ENCODE measurements at regions not wholly inside any gene's neighbourhood (a gene's known extent, or its start where the extent isn't known, plus 50 kb on each side); places are given as distances from the start of the nearest gene placed in this dataset.
A peak's percentile ranks its signal among the peaks of the same experiment; 100 is the strongest.
"Not testable (repeated sequence)": the region's sequence is repeated elsewhere in the genome, so short reads cannot be mapped to it uniquely, and the experiment has no call there.

DNA sequence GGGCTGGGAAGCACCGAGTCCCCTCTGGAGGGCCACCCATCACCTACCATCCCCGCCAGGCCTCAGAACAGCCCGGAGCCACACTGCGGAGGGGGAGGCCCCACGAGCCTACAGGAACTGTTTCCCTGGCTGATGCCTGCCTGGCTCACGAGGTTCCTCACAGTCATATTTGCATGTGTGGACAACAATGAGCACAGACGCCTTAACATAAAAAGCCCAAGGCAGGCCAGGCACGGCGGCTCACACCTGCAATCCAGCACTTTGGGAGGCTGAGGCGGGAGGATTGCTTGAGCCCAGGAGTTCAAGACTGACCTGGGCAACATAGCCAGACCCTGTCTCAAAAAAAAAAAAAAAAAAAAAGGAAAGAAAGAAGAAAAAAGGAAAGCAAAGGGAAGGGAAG lies 125.9 kb downstream of the FAM53A start:
- DNase-seq, result no peak

DNA sequence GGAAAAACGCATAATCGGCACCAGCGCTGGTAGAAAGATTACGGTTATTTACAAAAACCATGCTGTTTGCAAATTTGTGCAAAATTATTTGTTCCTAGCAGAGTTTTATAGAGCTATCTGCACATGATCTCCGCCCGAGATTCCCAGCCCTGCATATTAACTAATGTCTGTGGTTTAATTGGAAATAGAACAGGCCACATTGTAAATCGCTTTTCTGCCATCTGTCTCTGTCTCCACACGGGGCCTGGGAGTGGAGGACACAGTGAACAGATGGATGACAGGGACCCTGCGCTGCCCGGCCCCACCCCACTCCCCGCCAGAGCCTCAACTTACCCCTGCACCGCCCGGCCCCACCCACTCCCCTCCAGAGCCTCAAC lies 126.9 kb downstream of the FAM53A start:
- no peak for DNase-seq

DNA sequence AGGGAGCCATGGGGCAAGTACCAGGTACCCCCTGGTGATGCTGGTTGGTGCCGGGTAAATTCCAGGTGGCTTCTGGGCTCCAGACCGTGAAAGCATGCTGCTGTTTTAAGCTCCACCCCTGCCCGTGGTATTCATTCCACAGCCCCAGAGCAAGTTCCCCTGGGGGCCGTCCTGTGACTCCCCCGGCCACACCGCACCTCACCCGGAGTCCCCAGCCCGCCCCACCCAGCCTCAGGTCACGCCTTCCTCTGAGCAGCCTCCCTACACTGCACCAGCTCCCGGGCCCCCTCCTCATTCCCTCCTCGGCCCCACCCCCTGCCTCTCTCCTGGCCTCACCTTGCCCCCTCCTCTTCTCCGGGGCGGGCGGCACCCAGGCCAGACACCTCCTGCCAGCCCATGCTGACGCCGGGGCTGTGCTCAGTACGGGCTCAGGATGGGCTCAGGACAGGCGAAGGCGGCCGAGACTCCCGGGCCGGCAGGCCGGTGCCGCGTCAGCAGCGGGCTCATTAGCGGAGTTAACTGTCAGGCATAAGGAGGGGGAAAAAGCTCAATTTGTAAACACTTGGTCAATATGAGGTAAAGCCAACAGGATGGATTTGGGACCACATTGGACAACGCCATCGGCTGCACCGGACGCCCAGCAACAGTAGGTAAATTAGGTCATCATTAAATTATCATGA lies 127.4 kb downstream of the FAM53A start:
- DNase-seq, result no peak

DNA sequence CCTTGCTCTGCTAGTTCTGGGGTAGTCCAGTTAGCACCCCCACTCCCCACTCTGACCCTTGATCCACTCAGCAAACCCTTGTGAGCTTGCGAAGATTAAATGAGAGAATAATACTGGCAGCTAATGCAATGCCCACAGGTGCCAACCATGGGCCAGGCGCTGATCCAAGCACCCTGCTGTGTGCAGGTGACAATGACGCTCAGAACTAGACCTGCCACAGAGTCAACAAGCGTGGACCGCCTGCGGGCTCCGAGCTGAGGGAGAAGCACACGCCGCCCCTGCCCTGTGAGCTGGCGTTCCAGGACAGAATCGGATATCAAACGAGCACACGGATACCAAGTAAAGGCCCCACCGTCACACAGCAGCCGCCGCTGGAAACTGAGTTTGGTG lies 129.2 kb downstream of the FAM53A start:
- DNase-seq, result no peak

DNA sequence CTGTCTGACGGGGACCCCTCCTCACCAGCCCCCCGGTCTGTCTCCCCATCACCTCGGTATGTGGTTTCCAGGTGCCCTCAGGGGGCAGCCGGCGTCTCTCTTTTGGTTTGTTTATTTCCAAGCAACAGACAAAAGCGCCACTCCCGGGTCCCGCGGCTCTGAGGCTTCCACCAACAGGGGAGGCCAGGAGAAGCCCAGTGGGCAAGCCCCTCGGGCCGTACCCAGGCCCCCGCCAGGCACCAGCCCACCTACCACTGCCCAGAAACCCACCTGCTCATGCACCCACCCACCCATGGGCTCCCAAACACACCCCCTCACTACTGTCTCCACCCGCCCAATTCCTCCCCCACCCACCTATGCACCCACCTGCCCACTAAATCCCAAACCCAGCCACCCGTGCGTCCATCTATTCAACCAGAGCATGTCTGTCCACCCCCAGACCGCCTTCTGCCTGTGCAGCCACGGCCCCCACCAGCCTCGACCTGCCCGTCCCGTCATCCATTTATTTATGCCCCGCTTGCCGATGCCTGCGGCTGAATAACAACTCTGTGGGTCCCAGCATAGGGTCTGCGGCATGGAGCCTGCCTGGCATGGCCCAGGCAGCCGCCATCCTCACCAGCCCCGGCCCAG lies 129.8 kb downstream of the FAM53A start:
- no peak for DNase-seq

DNA sequence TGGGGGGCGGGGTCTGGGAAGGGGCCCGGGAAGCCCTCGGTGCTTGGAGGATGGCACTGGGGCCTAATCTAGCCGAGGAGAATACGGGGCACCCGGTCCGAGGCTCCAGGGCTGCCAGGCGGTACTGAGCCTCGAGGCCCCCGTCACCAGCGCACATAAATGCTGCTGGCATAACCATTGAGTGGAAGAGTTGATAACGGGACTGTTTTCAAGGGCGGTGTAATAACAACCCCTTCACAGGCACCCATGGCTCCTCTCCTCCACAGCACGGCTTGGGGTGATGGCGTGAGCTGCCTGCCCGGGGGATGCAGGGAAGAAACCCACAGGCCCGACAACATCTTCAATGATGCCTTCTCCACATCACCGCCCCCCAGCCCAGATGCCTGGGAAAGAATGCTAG lies 130.7 kb downstream of the FAM53A start:
- DNase-seq, result no peak

DNA sequence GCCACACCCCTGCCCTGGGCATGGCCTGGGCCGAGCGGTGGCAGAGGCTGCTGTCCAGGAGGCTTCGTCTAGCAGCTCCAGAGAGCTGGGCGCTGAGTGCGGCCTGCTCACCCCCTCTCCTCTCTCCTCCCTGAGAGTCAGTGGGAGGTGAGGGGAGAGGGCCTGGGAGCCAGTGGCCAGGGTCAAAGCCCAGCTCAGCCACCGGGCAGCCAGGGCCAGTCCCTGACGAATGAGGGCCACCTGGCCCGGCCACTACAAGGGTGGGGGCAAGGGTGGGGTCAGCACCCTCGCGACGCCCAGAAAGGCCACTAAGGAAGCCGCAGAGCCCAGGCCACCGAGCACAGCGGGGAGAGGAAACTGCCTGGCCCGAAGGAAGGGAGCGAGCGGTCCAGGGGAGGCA lies 131.7 kb downstream of the FAM53A start:
- no peak for DNase-seq

DNA sequence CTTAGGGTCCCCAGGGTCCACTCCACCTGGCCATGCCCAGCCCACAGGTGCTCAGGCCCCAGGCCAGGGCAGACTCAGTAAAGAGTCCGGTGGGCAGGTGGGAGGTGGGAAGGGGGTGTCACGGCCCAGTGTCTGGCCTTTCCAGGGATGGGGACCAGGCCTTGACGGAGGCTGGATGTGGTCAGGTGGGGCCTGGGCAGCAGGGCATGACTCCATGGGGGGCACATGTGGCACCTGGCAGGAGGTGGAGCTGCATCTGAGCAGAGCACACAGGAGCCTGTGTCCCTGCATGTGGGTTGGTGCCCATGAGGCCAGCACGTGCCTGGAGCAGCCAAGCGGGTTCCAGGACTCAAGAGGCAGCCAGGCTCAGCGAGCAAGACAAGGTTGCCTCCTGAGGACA lies 132.9 kb downstream of the FAM53A start:
- no peak for DNase-seq

DNA sequence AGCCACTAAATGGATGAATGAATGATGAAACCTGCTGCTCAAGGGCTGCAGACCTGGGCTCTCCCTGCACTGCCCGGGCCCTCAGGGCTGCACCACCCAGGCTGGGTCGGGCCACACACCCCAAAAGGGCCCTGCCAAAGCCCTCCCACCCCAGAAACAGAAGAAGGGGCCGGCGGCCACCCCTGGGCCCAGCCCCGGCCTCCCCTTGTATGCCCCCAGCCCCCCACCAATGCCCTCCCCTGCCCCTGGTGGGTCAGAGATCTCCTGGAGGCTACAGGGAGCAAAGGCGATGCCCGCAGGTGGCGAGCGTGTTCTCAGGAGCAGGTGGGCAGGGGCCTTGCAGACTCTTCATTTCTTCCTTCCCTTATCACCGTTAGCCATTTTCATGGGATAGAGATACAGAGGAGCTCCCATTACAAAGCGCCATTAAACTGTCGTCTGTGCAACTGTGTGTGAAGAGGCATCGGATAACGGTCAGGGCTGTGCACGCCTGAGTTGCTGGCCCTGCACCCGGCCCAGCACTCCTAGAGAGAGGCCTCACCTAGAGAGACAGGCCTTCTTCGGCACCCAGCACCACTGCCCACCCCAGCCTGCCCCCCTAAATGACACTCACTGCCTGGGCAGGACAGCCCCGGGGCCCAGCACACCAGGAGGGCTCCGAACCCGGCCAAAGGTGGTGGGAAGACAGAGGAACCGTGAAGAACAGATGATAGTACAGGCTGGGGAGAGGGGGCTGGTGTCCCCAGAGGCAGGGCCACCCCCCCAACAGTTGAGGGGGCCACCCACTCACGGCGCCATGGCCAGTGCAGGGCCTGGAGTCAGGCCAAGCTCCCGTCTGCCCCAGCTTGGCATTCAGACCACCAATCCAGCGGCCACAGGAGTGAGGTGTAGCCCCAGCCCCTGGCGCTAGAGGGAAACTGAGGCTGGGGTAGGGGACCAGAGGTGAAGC lies 133.7 kb downstream of the FAM53A start:
- no peak for DNase-seq

DNA sequence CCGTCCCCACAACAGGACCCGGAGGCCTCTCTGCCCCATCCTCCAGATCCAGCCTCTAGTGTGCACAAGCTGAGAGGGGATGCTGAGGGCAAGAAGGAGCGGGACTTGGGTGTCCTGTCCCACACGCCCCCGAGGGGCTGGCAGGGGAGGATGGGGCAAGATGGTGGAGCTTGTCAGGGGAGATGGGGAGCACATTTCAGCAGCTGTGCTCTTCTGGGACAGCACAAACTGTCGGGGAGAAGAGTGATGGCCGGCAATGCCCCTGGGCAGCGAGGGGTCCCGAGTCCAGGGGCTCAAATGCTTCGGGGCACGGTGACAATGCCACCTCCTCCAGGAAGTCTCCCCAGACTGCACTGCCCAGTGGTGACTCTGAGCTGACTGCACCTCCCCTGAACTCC lies 134.5 kb downstream of the FAM53A start:
- DNase-seq, result no peak

DNA sequence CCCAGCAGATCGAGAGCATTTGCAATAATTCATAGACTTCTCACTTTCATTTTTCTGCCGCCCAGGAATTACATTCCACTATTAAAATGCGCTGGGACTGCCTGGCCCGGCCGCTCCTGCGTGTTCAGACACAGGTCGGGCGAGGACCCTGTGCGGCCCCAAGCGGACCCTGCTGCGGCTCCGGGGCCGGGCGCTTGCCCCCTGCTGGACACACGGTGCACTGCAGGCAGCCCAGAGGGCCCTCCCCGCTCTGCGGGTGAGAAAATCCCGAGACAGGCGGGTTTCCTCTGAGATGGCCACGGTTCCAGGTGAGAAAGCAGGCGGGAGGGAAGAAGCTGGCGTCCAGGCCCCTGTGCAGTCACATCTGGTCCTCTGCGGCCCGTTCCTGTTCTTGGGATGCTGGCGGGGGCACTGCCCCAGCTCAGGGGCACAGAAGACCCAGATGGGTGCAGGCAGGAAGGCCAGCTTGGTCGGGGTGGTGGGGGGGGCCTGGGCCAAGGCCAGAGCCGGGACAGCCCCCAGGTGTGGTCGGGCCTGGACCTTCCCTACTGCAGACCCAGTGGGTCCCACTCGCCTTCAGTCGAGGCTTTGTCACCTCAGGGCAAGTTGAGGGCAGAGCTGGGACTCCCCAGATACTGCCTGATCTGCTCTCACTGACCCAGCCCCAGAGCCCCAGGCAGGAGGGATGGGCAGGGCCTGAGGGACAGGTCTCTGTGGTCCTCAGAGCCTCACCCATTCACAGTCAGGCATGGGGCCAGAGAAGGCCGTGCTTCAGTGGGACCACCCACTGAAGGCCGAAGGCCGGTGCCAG lies 135.1 kb downstream of the FAM53A start:
- DNase-seq, result peak in 3 of 4 experiments; percentile 14 to 35 (median 21)

DNA sequence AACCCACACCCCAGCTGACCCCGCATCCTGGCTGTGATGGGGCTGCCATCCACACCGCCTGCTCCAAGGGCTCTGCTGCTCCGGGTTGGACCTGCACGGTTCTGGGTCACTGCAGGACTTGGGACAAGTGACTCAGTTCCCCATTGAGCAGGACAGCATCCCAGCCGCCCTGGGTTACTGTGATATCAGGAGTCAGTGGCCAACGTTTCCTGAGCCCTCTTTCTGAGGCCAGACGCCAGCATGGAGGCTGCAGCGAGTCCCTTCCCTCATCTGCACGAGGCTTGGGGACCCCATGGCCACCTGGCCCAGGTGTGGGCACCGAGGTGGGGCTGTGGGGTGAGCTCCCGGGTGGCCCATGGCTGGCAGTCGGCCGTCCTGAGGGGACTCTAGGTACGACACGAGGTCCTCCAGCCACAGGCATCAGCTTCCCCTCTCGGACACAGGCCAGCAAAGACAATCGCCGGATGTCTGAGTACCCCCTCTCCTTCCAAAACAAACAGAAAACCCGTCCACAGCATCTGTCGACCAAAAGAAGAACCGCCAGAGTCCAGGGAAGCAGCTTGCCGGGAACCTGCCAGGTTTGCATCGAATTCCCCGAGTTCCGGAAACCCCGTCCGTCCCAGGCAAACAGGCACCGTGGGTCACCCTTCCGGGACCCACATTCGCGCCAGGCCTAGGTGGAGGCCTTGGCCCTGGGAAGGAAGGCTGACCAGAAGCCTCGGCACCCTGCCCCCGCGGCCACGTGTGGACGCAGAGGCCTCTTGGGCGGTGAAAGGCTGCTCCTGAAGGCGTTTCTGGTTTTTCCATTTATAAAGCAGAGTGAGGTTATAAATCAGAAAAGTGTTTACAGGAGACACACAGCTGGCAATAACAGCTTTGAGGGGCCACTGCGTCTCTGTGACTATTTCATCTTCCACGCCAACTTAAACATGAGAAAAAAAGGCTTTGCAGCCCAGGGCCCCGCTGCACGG lies 136.0 kb downstream of the FAM53A start:
- no peak for DNase-seq

DNA sequence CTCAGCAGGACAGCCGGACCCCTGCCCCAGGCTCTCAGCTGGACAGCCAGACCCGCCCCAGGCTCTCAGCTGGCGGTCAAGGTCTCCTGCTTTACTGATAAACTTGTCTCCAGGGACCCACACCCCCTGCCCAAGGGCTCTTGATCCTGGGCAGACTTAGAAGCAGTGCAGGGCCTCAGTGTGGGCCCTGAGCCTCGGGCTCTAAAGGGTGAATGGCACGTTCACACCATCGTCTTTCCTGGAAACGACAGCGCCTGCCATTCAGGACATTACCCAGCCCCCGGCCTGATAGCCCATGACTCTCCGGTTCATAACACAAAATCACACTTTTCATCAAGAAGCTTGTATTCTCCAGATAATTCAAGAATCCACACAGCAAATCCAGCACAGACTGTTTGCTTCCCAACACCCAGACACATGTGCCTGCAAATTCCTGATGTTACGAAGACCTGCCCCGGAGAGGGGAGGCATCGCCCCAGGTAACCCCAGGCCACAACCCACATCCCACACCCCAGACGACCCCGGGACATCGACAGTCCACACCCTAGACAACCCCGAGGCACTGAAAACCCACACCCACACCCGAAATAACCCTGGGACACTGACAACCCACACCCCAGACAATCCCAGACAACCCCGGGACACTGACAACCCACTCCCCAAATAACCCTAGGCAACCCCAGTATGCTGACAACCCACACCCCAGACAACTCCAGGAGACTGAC lies 136.8 kb downstream of the FAM53A start:
- DNase-seq, result no peak

DNA sequence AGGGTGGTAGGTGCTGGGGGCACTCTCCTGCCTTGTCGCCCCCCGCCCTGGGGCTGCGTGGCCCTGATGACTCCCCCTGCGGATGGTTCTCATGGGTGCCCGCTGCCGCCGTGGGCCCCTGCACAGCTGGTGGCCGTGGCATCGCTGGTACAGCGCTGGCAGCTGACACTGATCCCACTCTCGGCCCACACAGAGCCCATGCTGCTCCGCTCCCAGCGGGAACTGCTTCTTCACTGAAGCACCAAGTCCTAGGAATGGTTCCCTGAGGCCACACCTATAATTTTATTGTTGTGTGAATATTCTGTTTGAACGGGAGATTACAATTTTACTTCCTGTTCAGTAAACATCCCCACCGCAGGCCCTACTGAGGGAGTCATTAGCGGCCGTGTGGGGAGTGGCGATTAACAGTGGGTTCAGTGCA lies 138.6 kb upstream of the NKX1-1 start:
- peak in 1 of 4 experiments; percentile 28 for DNase-seq

DNA sequence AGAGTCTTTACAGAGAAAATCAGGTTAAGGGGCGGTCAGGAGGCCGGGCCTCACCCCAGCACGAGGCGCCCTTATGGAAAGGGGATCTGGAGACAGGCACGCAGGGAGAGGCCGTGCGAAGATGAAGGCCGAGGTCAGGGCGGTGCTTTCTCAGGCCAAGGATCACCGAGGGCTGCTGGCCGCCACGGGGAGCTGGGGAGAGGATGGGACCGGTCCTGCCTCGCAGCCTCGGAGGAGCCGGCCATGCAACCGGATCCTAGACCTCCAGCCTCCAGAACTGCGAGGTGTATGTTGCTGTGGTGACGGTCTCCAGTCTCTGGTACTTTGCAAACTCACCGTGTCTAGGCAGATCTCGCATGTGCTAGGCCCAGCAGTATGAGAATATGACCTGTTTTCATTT lies 138.2 kb upstream of the NKX1-1 start:
- not testable (repeated sequence) for DNase-seq

DNA sequence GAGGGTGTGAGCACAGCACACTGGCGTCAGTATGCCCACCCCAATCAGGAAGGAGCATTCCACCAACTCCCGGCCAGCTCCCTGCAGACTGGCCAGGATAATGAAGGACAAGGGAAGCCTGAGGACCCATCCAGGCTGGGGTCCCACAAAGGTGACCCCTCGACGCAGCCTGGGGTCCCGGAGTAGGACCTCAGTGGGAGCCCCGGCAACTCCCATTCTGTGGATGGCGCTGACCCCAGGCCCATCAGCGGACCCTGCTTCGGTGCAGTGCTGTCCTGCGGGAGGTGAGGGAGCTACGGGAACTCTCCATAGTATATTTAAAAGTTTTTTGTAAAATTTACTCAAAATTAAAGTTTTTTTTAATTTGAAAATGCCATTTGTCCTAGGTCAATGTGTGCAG lies 137.7 kb upstream of the NKX1-1 start:
- DNase-seq, result no peak

DNA sequence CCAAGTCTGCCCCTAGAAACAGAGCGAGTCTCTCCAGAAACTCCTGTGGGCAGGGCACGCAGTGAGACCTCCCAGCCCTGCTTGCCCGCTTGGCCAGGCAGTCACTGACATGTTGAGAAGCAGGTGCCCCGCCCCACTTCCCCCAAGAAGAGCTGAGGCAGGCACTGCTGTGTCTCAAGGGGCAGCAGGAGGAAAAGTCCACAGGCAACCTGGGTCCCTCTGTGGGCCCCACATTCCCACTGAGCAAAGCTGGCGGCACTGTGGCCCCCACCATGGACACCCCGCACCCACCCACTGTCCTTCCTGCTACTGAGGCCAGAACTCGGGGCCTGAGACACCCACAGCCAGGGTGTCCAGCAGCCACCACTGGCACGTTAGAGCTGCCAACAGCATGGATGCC lies 137.3 kb upstream of the NKX1-1 start:
- DNase-seq, result no peak

DNA sequence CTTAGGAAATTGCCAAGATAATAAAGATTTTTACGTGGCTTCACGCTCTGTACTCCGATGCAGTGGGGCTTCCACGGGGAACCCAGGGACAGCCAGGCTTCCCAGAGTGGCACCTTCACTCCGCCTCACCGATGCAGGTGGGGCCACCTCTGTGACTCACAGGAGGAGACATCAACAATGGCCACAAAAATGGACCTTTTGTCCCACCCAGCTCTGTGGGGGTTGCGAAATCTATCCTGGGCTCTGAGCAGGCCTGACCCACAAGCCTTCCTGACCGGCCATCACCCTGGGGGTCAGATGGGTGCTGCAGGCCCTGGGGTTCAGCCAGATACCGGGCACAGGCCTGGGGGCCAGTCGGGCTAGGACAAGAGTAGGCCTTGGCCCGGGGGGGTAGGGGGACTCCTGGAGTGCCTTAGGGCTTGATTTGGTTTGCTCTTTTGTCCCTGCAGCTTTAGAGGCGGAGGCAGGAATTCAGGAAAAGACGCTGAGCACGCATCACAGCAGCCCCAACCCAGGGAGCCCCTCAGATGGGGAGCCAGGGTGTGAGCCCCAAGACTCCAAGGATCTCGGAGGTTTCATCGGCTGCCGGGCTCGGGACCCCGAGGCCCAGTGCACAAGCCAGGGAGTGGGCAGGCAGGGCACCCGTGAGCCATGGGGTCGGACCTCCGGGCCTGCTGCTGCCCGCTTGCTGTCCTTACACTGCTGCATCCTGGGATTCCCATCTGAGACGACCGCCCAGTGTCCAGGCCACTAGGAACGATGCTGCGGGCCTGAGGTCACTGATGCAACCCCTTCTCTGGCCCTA lies 136.5 kb upstream of the NKX1-1 start:
- no peak for DNase-seq

DNA sequence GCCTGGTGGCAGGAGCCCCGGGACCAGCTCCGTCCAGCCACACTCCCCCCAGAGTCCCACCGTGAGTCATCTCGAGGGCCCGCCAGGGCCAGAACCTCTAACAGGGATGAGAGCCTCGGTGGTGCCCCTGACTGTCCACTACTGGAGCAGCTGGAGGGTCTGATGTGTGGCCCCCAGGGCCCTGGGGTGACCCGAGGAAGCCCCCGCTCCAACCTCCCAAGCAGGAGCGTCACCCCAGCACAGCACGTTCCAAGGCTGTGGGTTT lies 135.9 kb upstream of the NKX1-1 start:
- DNase-seq, result no peak

DNA sequence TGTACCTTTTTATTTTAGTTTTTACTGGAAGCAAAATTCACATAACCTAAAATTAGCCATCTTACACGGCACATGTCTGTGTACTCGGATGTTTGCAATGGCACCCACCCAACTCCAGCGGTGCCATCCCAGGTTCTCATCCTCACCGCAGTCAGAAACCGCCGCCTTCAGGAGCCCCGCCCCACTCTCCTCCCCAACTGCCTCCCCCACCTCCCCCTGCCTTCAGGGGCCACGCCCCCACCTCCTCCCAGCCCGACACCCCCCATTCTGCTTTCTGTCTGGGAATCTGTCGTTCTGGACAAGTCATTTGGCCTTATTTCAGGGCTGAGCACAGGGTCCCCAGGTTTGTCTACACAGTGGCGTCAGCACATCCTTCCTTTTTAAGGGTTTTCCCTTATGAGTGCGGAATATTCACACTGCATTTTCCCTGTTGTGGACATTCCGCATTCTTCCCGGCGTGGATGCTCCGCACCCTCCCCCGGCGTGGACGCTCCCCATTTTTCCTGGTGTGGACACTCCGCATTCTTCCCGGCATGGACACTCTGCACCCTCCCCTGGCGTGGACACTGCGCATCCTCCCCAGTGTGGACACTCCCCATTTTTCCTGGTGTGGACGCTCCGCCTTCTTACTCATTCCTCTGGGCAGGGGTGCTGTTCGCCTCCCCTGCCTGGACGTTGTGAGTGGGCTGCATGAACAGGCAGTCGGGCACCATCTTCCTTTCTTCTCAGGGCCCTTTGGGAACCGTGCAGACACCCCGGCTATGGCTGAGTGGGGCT lies 135.4 kb upstream of the NKX1-1 start:
- no peak for DNase-seq
